A673 (cell line): ENCODE measurements at regions not wholly inside any gene's neighbourhood (a gene's known extent, or its start where the extent isn't known, plus 50 kb on each side); places are given as distances from the start of the nearest gene placed in this dataset.

Experiments used
- BruUV-seq: library from RNA; stranded (reverse); fragments of 400-500 nt; replicated peaks from 2 replicates; lab custom pipeline; 2021; lab: Mats Ljungman, UMichigan
- CTCF ChIA-PET: fragments of 300-600 bp; sonication (Branson Sonifier 250); formaldehyde crosslinking; loops from one replicate; lab custom pipeline; 2022; ENCODE audit warnings: antibody characterized with exemption; lab: Charles Lee
- POLR2A ChIA-PET: fragments of 300-600 bp; sonication (Branson Sonifier 250); formaldehyde crosslinking; loops from one replicate; lab custom pipeline; 2022; ENCODE audit warnings: antibody characterized with exemption; ENCODE audit not compliant: low non-redundant PET; lab: Charles Lee
- DNase-seq: peaks from one replicate; pipeline ENCODE4 v3.0.0-alpha.2; 2015; ENCODE audit warnings: low spot score
- H3K27ac ChIP-seq: fragments of 200-600 bp; sonication (generic); 2 replicates; pipeline ENCODE4 v1.5.1; 2016; ENCODE audit warnings: mixed run types, low read depth, mild to moderate bottlenecking, mixed read lengths, antibody characterized with exemption, low read length; ENCODE audit not compliant: poor library complexity, severe bottlenecking
- H3K27me3 ChIP-seq: fragments of 200-600 bp; sonication (generic); replicated peaks from 2 replicates; pipeline ENCODE4 v1.6.1; 2017; ENCODE audit warnings: mixed run types, low read depth, mild to moderate bottlenecking, mixed read lengths, antibody characterized with exemption, low read length; ENCODE audit not compliant: insufficient read depth, poor library complexity
- H3K36me3 ChIP-seq: fragments of 200-600 bp; sonication (generic); 2 replicates; pipeline ENCODE4 v1.6.1; 2016; ENCODE audit warnings: mixed run types, mild to moderate bottlenecking, mixed read lengths, antibody characterized with exemption, low read length; ENCODE audit not compliant: insufficient read depth, poor library complexity, severe bottlenecking
- H3K4me1 ChIP-seq: fragments of 200-600 bp; sonication (generic); 2 replicates; pipeline ENCODE4 v1.6.1; 2017; ENCODE audit warnings: mixed run types, mild to moderate bottlenecking, mixed read lengths, antibody characterized with exemption, low read length; ENCODE audit not compliant: insufficient read depth, poor library complexity, severe bottlenecking
- H3K4me3 ChIP-seq: fragments of 200-600 bp; sonication (generic); 2 replicates; pipeline ENCODE4 v1.5.1; 2016; ENCODE audit warnings: low read depth, mixed run types, mild to moderate bottlenecking, mixed read lengths, low read length; ENCODE audit not compliant: poor library complexity, severe bottlenecking
- H3K9me3 ChIP-seq: fragments of 200-600 bp; sonication (generic); 2 replicates; pipeline ENCODE4 v1.6.1; 2016; ENCODE audit warnings: mixed run types, low read depth, mild to moderate bottlenecking, mixed read lengths, antibody characterized with exemption, low read length; ENCODE audit not compliant: poor library complexity, severe bottlenecking
- CTCF ChIP-seq: fragments of 300-800, 200-600 bp; sonication (generic); conservative IDR thresholded peaks from 2 replicates; pipeline ENCODE4 v1.5.1; 2017; ENCODE audit warnings: low read depth, mild to moderate bottlenecking, antibody characterized with exemption, low read length, moderate library complexity, mixed read lengths
- EZH2 ChIP-seq: fragments of 200-600 bp; sonication (generic); IDR thresholded peaks from 2 replicates; pipeline ENCODE4 v1.6.1; 2017; ENCODE audit warnings: borderline replicate concordance, low read depth, mild to moderate bottlenecking, mixed read lengths, antibody characterized with exemption, low read length; ENCODE audit not compliant: poor library complexity, severe bottlenecking
- intact Hi-C: fragments of 100-400 bp; cut with micrococcal nuclease; formaldehyde crosslinking; loops from one replicate; pipeline ENCODE4 v1.10.0; 2022; ENCODE audit not compliant: unreplicated experiment

- no peak for DNase-seq
- H3K4me1 ChIP-seq: no peaks in the 10 kb centered on the region
- H3K9me3 ChIP-seq: peaks cover 10% of the 10 kb centered on the region
- H3K27ac ChIP-seq: no peak overlapping the region
- H3K27me3 ChIP-seq: no peaks in the 10 kb centered on the region
- no peak overlapping the region for H3K4me3 ChIP-seq
- intact Hi-C loops: no loop called here
- no peak for TF ChIP-seq CTCF
- TF ChIP-seq EZH2: no peak
- no peaks in the 10 kb centered on the region for H3K36me3 ChIP-seq
- POLR2A ChIA-PET: no interaction called here
- no TSS peak for BruUV-seq
- CTCF ChIA-PET: no interaction called here
These were observed 169.8 kb downstream of the CAPZA3 start for GRCh38 chr12:18907728-18908127.

- ChIA-PET POLR2A (no interaction called here), CTCF (no interaction called here)
- intact Hi-C loops: no loop called here
- TF ChIP-seq CTCF (no peak), EZH2 (no peak)
- H3K4me1 ChIP-seq: no peaks in the 10 kb centered on the region
- BruUV-seq: no TSS peak
- no peak for DNase-seq
- H3K36me3 ChIP-seq: no peaks in the 10 kb centered on the region
- H3K9me3 ChIP-seq: peaks cover 10% of the 10 kb centered on the region
- no peak overlapping the region for H3K27ac ChIP-seq
- H3K4me3 ChIP-seq: no peak overlapping the region
- no peaks in the 10 kb centered on the region for H3K27me3 ChIP-seq
These were observed 170.3 kb downstream of the CAPZA3 start for GRCh38 chr12:18908191-18908590.

DNA sequence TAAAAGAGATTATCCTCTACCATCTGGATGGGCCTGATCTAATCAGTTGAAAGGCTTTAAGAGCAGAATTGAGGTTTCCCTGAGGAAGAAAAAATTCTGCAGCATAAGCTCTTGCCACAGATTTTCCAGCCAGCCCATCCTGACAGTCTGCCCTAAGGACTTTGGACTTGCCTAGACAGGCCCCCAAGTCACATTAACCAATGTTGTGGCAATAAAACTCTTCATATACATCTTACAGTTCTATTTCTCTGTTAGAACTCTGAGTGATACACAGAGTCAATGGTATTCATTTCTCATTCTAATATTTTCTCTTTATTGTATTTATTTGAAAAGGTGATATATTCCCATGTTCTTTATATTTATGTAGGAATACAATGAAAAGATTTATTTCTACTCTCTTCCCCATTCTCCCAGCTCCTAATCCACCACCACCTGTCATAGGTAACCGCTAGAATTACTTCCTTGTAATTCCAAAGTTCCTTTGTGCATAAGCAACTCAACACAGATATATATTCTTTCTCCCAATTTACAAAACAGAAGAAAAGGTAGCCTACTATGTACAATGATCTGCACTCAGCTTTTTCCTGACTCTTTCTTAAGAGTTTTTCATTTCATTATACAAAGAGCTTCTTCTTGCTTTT, 182.1 kb downstream of the CAPZA3 start:
- no TSS peak for BruUV-seq
- H3K9me3 ChIP-seq: no peaks in the 10 kb centered on the region
- no peak overlapping the region for H3K4me3 ChIP-seq
- H3K36me3 ChIP-seq: no peaks in the 10 kb centered on the region
- DNase-seq: no peak
- H3K27ac ChIP-seq: no peak overlapping the region
- intact Hi-C loops: no loop called here
- TF ChIP-seq CTCF: no peak
- no peak for TF ChIP-seq EZH2
- no peaks in the 10 kb centered on the region for H3K27me3 ChIP-seq
- CTCF ChIA-PET: no interaction called here
- POLR2A ChIA-PET: no interaction called here
- no peaks in the 10 kb centered on the region for H3K4me1 ChIP-seq
